ENCODE measurements at regions not wholly inside any gene's neighbourhood (a gene's known extent, or its start where the extent isn't known, plus 50 kb on each side); places are given as distances from the start of the nearest gene placed in this dataset.
"Not testable (repeated sequence)": the region's sequence is repeated elsewhere in the genome, so short reads cannot be mapped to it uniquely, and the experiment has no call there.

DNA sequence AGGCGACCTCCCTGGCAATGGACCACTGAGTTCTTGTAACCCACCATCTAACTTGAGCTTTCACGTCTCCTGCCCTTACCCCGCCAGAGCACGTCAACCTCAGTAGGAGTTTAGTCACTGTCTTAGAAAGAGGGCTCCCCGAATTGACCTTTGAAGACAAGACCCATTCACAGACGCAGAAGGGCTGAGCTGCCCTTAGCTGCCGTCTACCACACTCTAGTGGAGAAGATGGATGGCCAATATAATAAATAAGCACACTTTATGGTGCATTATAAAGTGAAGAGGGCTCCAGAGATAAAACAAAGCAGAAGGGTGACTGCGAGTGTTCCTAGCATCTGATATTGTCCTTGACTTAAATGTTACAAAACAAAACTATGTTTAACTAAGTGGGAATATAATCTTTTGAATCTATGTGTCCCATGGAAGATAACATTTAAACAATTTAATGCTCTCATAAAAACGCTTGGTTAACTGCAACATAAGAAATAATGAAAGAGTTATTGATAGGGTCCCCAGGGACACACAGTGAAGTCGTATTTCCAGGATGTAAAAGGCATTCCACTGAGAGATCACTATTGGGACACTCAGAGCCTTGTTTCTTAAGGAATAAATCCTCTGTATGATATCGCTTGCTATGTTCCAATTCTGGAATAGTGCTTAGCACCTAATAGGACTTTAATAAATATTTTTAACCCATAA is 261.1 kb downstream of the THBS2 start:
- no peaks in the 10 kb centered on the region for H3K36me3 ChIP-seq (ENCODE audit: insufficient read depth, insufficient read length, low read length)
- H3K9me3 ChIP-seq (ENCODE audit: insufficient read depth, low read length) = no peaks in the 10 kb centered on the region
- H3K4me1 ChIP-seq (ENCODE audit: insufficient read depth, insufficient read length) = no peaks in the 10 kb centered on the region
- no peaks in the 10 kb centered on the region for H3K27me3 ChIP-seq (ENCODE audit: insufficient read depth, insufficient read length)
- TF ChIP-seq ZNF274 (IDR thresholded peaks at IDR 0.05; ENCODE audit: low read depth, low read length) (no peak), YY1 (IDR thresholded peaks at IDR 0.05; ENCODE audit: insufficient read depth, insufficient read length) (no peak), SUZ12 (IDR thresholded peaks at IDR 0.05; ENCODE audit: extremely low read depth, insufficient read depth, insufficient read length) (no peak)
- H3K9ac ChIP-seq (ENCODE audit: insufficient read length, low read depth) = no peak overlapping the region
- no peak for DNase-seq (ENCODE audit: low read depth, low spot score)
- H3K4me3 ChIP-seq (ENCODE audit: insufficient read length, low read depth) = no peak overlapping the region

DNA sequence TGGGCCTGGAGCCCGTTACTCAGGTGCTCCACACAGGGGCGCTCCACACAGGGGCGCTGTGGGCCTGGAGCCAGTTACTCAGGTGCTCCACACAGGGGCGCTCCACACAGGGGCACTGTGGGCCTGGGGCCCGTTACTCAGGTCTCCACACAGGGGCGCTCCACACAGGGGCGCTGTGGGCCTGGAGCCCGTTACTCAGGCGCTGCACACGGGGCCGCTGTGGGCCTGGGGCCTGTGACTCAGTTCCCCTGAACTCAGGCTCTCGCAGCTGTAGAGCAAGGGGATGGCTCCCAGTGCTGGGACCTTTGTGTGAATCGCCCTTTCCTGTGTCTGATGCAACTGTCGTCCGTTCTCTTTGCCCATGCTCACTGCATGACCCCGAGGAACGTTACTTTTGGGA is 262.0 kb downstream of the THBS2 start:
- not testable (repeated sequence) for DNase-seq (ENCODE audit: low read depth, low spot score); H3K36me3 ChIP-seq (ENCODE audit: insufficient read depth, insufficient read length, low read length); H3K27me3 ChIP-seq (ENCODE audit: insufficient read depth, insufficient read length); H3K4me1 ChIP-seq (ENCODE audit: insufficient read depth, insufficient read length); H3K9ac ChIP-seq (ENCODE audit: insufficient read length, low read depth); H3K4me3 ChIP-seq (ENCODE audit: insufficient read length, low read depth); H3K9me3 ChIP-seq (ENCODE audit: insufficient read depth, low read length)

DNA sequence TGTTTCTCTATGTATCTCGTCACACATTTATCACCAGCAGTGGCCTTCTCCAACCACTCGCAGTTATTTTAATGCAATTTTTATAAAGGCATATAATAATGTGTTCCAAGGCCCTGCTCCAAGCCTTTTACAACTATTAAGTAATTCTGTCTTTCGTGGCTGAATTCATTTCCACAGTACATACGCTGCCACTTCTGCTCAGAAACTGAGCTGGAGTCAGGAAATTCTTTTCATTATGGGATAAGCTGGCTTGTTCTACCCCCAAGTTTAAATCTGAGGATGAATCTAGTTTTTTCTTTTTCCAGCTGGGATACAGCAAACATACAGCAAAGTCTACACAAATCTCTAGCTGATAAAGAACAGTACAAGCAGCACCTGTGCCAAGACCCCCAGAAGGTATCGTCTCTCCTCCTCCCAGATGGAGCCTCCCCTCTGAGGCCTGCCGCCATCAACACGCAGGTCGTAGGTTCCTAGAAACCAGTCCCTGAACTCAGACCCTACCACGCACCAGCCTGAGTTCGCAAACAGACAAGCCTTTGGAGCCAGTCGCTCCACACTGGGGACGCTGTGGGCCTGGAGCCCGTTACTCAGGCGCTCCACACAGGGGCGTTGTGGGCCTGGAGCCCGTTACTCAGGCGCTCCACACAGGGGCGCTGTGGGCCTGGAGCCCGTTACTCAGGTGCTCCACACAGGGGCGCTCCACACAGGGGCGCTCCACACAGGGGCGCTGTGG is 263.5 kb downstream of the THBS2 start:
- no peaks in the 10 kb centered on the region for H3K36me3 ChIP-seq (ENCODE audit: insufficient read depth, insufficient read length, low read length)
- H3K4me3 ChIP-seq (ENCODE audit: insufficient read length, low read depth) = no peak overlapping the region
- H3K9me3 ChIP-seq (ENCODE audit: insufficient read depth, low read length) = no peaks in the 10 kb centered on the region
- no peak for DNase-seq (ENCODE audit: low read depth, low spot score)
- H3K9ac ChIP-seq (ENCODE audit: insufficient read length, low read depth) = no peak overlapping the region
- H3K27me3 ChIP-seq (ENCODE audit: insufficient read depth, insufficient read length) = no peaks in the 10 kb centered on the region
- TF ChIP-seq SUZ12 (IDR thresholded peaks at IDR 0.05; ENCODE audit: extremely low read depth, insufficient read depth, insufficient read length) (no peak), ZNF274 (IDR thresholded peaks at IDR 0.05; ENCODE audit: low read depth, low read length) (no peak), YY1 (IDR thresholded peaks at IDR 0.05; ENCODE audit: insufficient read depth, insufficient read length) (no peak)
- H3K4me1 ChIP-seq (ENCODE audit: insufficient read depth, insufficient read length) = no peaks in the 10 kb centered on the region

DNA sequence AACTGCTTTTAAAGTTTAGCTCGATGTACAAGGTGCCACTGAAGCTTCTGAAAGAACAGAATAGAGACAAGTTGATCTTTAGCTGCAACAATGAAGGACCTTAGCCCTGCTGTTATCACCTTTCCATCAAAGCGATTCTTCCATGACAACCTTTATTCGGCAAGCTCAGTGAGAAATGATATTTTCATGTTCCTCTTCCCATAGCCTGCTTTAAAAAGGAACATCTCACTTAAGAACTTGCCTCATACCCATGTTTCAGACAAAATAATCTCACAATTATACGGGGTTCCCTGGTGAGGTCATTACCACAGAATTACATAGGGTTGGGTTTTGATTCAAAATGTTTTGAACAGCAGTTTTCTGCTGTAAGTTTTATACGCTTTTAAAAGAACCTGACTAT is 264.2 kb downstream of the THBS2 start:
- H3K36me3 ChIP-seq (ENCODE audit: insufficient read depth, insufficient read length, low read length) = no peaks in the 10 kb centered on the region
- no peaks in the 10 kb centered on the region for H3K4me1 ChIP-seq (ENCODE audit: insufficient read depth, insufficient read length)
- DNase-seq (ENCODE audit: low read depth, low spot score) = no peak
- H3K27me3 ChIP-seq (ENCODE audit: insufficient read depth, insufficient read length) = no peaks in the 10 kb centered on the region
- no peaks in the 10 kb centered on the region for H3K9me3 ChIP-seq (ENCODE audit: insufficient read depth, low read length)
- no peak overlapping the region for H3K4me3 ChIP-seq (ENCODE audit: insufficient read length, low read depth)
- no peak for TF ChIP-seq YY1 (IDR thresholded peaks at IDR 0.05; ENCODE audit: insufficient read depth, insufficient read length)
- no peak for TF ChIP-seq SUZ12 (IDR thresholded peaks at IDR 0.05; ENCODE audit: extremely low read depth, insufficient read depth, insufficient read length)
- no peak for TF ChIP-seq ZNF274 (IDR thresholded peaks at IDR 0.05; ENCODE audit: low read depth, low read length)
- no peak overlapping the region for H3K9ac ChIP-seq (ENCODE audit: insufficient read length, low read depth)

DNA sequence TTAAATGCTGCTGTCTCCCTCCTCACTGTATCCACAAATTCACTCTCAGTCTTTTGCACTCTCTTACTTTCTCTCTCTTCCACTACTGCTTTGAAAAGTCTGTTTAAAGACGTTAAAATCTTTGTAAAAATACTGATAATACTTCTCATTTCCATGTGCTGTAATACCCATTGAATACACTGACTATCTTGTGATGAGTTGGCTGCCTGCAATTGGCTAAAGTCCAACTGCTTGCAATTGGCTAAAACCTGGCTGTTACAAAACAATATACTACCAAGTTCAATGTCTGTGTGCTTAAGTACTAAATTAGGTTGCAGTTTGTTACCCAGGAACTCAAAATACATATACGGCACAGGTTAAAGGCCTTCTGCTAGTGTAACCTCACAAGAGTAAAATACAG is 264.8 kb downstream of the THBS2 start:
- Histone ChIP-seq H3K36me3 (ENCODE audit: insufficient read depth, insufficient read length, low read length) (no peaks in the 10 kb centered on the region), H3K27me3 (ENCODE audit: insufficient read depth, insufficient read length) (no peaks in the 10 kb centered on the region), H3K9ac (ENCODE audit: insufficient read length, low read depth) (no peak overlapping the region), H3K9me3 (ENCODE audit: insufficient read depth, low read length) (no peaks in the 10 kb centered on the region), H3K4me1 (ENCODE audit: insufficient read depth, insufficient read length) (no peaks in the 10 kb centered on the region), H3K4me3 (ENCODE audit: insufficient read length, low read depth) (no peak overlapping the region)
- TF ChIP-seq SUZ12 (IDR thresholded peaks at IDR 0.05; ENCODE audit: extremely low read depth, insufficient read depth, insufficient read length) (no peak), ZNF274 (IDR thresholded peaks at IDR 0.05; ENCODE audit: low read depth, low read length) (no peak), YY1 (IDR thresholded peaks at IDR 0.05; ENCODE audit: insufficient read depth, insufficient read length) (no peak)
- no peak for DNase-seq (ENCODE audit: low read depth, low spot score)

DNA sequence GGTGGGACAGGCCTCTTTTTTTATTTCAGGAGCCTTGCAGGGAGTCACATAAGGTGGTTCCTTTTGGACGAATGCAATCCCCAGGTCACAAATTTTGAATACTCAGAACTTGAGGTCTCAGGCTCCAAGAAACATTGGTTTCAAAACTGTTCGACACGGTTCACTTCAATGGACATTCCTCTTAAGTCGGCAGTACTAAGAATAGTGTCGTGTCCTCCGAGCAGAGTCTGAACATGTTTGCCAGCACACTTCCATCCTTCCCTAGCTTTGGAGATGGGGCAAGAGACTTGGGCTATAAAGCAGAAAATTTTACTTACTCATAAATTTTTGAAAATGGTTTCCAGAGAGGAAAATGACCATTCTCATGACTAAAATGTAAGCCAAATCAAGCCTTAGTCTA is 265.4 kb downstream of the THBS2 start:
- no peaks in the 10 kb centered on the region for H3K27me3 ChIP-seq (ENCODE audit: insufficient read depth, insufficient read length)
- H3K4me3 ChIP-seq (ENCODE audit: insufficient read length, low read depth) = no peak overlapping the region
- TF ChIP-seq YY1 (IDR thresholded peaks at IDR 0.05; ENCODE audit: insufficient read depth, insufficient read length) (no peak), SUZ12 (IDR thresholded peaks at IDR 0.05; ENCODE audit: extremely low read depth, insufficient read depth, insufficient read length) (no peak), ZNF274 (IDR thresholded peaks at IDR 0.05; ENCODE audit: low read depth, low read length) (no peak)
- H3K9ac ChIP-seq (ENCODE audit: insufficient read length, low read depth) = no peak overlapping the region
- no peaks in the 10 kb centered on the region for H3K36me3 ChIP-seq (ENCODE audit: insufficient read depth, insufficient read length, low read length)
- no peaks in the 10 kb centered on the region for H3K9me3 ChIP-seq (ENCODE audit: insufficient read depth, low read length)
- H3K4me1 ChIP-seq (ENCODE audit: insufficient read depth, insufficient read length) = no peaks in the 10 kb centered on the region
- no peak for DNase-seq (ENCODE audit: low read depth, low spot score)

DNA sequence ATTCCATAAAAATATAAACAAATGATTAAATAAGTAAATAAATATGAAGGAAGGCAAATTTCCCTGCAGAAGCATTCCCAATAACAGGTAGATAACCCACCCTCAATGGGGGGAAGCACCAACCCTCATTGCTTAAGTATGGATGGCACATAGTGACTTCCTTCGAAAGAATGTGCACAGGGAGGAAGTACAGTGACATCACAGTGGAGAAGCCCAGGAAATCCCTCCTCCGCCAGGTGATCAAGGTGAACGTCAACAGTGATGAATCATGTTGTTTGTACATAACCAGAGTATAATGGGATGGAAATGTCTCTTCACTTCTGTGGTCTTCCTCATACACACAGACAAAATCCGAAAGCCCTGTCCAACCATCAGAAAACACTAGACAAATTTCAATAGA is 267.9 kb downstream of the THBS2 start:
- Histone ChIP-seq H3K4me1 (ENCODE audit: insufficient read depth, insufficient read length) (no peaks in the 10 kb centered on the region), H3K36me3 (ENCODE audit: insufficient read depth, insufficient read length, low read length) (no peaks in the 10 kb centered on the region), H3K9me3 (ENCODE audit: insufficient read depth, low read length) (peaks cover 6% of the 10 kb centered on the region; the same call in 1 of the 2 replicates), H3K4me3 (ENCODE audit: insufficient read length, low read depth) (no peak overlapping the region), H3K9ac (ENCODE audit: insufficient read length, low read depth) (no peak overlapping the region), H3K27me3 (ENCODE audit: insufficient read depth, insufficient read length) (no peaks in the 10 kb centered on the region)
- no peak for DNase-seq (ENCODE audit: low read depth, low spot score)
- TF ChIP-seq YY1 (IDR thresholded peaks at IDR 0.05; ENCODE audit: insufficient read depth, insufficient read length) (no peak), ZNF274 (IDR thresholded peaks at IDR 0.05; ENCODE audit: low read depth, low read length) (no peak), SUZ12 (IDR thresholded peaks at IDR 0.05; ENCODE audit: extremely low read depth, insufficient read depth, insufficient read length) (no peak)
